Neural cell (in vitro differentiated cells): ENCODE measurements at regions not wholly inside any gene's neighbourhood (a gene's known extent, or its start where the extent isn't known, plus 50 kb on each side); places are given as distances from the start of the nearest gene placed in this dataset.

ENCODE experiments used
- EP300 ChIP-seq: fragments of 450-650 bp; conservative IDR thresholded peaks from 2 replicates; pipeline ENCODE4 v1.6.1; 2014; ENCODE audit warnings: antibody characterized with exemption, mild to moderate bottlenecking, moderate library complexity; ENCODE audit not compliant: poor library complexity, severe bottlenecking
- EZH2 ChIP-seq: fragments of 200-600, 300-800 bp; shearing (Covaris generic), sonication (generic); IDR thresholded peaks from 2 replicates; pipeline ENCODE4 v1.6.1; 2014; ENCODE audit warnings: antibody characterized with exemption, low read length, borderline replicate concordance, mild to moderate bottlenecking; ENCODE audit not compliant: insufficient read depth, poor library complexity, severe bottlenecking
- MXI1 ChIP-seq: fragments of 450-650 bp; conservative IDR thresholded peaks from 2 replicates; pipeline ENCODE4 v1.6.1; 2014; ENCODE audit warnings: antibody characterized with exemption, mild to moderate bottlenecking; ENCODE audit not compliant: poor library complexity, severe bottlenecking
- POLR2AphosphoS5 ChIP-seq: IDR thresholded peaks from 2 replicates; pipeline ENCODE4 v1.6.1; 2012
- RAD21 ChIP-seq: fragments of 450-650 bp; conservative IDR thresholded peaks from 2 replicates; pipeline ENCODE4 v1.6.1; 2014; ENCODE audit warnings: antibody characterized with exemption, mild to moderate bottlenecking, moderate library complexity
- SMC3 ChIP-seq: fragments of 450-650 bp; conservative IDR thresholded peaks from 2 replicates; pipeline ENCODE4 v1.6.1; 2014; ENCODE audit warnings: antibody characterized with exemption, mild to moderate bottlenecking, moderate library complexity; ENCODE audit not compliant: poor library complexity
- TAF1 ChIP-seq: IDR thresholded peaks from 2 replicates; pipeline ENCODE4 v1.6.1; 2012; ENCODE audit warnings: low read depth
- TF ChIP-seq, protein P1 (sequence below): fragments of 450-650 bp; IDR thresholded peaks from 2 replicates; pipeline ENCODE4 v1.5.1; 2014; ENCODE audit warnings: antibody characterized with exemption, mild to moderate bottlenecking, moderate library complexity; ENCODE audit not compliant: poor library complexity, severe bottlenecking

DNA sequence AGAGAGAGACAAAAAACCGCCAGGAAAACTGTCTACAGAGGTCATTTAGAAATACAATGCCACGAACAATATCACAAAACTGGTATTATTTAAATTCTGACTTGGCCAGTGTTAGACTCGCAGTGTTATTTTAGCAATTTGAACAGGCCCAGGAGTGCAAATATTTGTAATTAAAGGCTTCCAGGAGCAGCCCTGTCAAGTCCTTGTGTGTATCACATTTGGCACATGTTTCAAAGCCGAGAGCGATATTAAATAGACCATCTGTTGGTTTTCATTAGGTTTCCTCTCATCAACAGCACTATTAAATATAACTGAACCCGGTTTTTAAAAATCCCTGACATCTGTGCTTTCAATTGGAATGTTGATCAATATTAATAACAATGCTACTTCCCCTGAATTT lies 656.9 kb downstream of the TSN start:
- no peak for TF ChIP-seq TAF1
- TF ChIP-seq, protein P1, sequence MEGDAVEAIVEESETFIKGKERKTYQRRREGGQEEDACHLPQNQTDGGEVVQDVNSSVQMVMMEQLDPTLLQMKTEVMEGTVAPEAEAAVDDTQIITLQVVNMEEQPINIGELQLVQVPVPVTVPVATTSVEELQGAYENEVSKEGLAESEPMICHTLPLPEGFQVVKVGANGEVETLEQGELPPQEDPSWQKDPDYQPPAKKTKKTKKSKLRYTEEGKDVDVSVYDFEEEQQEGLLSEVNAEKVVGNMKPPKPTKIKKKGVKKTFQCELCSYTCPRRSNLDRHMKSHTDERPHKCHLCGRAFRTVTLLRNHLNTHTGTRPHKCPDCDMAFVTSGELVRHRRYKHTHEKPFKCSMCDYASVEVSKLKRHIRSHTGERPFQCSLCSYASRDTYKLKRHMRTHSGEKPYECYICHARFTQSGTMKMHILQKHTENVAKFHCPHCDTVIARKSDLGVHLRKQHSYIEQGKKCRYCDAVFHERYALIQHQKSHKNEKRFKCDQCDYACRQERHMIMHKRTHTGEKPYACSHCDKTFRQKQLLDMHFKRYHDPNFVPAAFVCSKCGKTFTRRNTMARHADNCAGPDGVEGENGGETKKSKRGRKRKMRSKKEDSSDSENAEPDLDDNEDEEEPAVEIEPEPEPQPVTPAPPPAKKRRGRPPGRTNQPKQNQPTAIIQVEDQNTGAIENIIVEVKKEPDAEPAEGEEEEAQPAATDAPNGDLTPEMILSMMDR, result no peak
- no peak for TF ChIP-seq RAD21
- no peak for TF ChIP-seq EZH2
- no peak for TF ChIP-seq MXI1
- TF ChIP-seq SMC3, result no peak
- no peak for TF ChIP-seq EP300
- TF ChIP-seq POLR2AphosphoS5, result no peak
